Eye (tissue), 1 donor: ENCODE measurements at regions not wholly inside any gene's neighbourhood (a gene's known extent, or its start where the extent isn't known, plus 50 kb on each side); places are given as distances from the start of the nearest gene placed in this dataset.
"Not testable (repeated sequence)": the region's sequence is repeated elsewhere in the genome, so short reads cannot be mapped to it uniquely, and the experiment has no call there.

ENCODE experiments used
- DNase-seq: peaks from one replicate; pipeline ENCODE4 v3.0.0-alpha.2; 2015

- DNase-seq: not testable (repeated sequence)
Measured at GRCh38 chr6:8846680-8847079, 411.3 kb upstream of the SLC35B3 start.

- peak; percentile 43 for DNase-seq
Measured at GRCh38 chr6:8845690-8846089, 410.3 kb upstream of the SLC35B3 start.

GRCh38 chr6:8844968-8845367, 409.6 kb upstream of the SLC35B3 start:
- DNase-seq: no peak

GRCh38 chr6:8839626-8840025, 404.3 kb upstream of the SLC35B3 start:
- DNase-seq: no peak

- DNase-seq: peak; percentile 56
Measured at GRCh38 chr6:8837343-8837742, 402.0 kb upstream of the SLC35B3 start.

GRCh38 chr6:8832695-8833094, 397.4 kb upstream of the SLC35B3 start:
- DNase-seq: not testable (repeated sequence)

- DNase-seq: no peak
Measured at GRCh38 chr6:8831366-8832152, 396.2 kb upstream of the SLC35B3 start.

- no peak for DNase-seq
Measured at GRCh38 chr6:8830794-8831193, 395.4 kb upstream of the SLC35B3 start.

GRCh38 chr6:8829796-8830195, 394.5 kb upstream of the SLC35B3 start:
- no peak for DNase-seq

GRCh38 chr6:8829296-8829695, 394.0 kb upstream of the SLC35B3 start:
- peak; percentile 29 for DNase-seq

GRCh38 chr6:8828376-8828775, 393.0 kb upstream of the SLC35B3 start:
- no peak for DNase-seq

- DNase-seq: no peak
Measured at GRCh38 chr6:8825726-8826125, 390.4 kb upstream of the SLC35B3 start.

GRCh38 chr6:8821981-8822381, 386.6 kb upstream of the SLC35B3 start:
- no peak for DNase-seq

- no peak for DNase-seq
Measured at GRCh38 chr6:8820313-8820712, 385.0 kb upstream of the SLC35B3 start.

GRCh38 chr6:8819446-8819845, 384.1 kb upstream of the SLC35B3 start:
- no peak for DNase-seq

- no peak for DNase-seq
Measured at GRCh38 chr6:8814440-8815000, 379.2 kb upstream of the SLC35B3 start.

GRCh38 chr6:8810325-8810724, 375.0 kb upstream of the SLC35B3 start:
- peak; percentile 16 for DNase-seq

- DNase-seq: no peak
Measured at GRCh38 chr6:8809662-8810061, 374.3 kb upstream of the SLC35B3 start.

GRCh38 chr6:8803181-8803760, 367.9 kb upstream of the SLC35B3 start:
- no peak for DNase-seq

GRCh38 chr6:8802397-8802796, 367.1 kb upstream of the SLC35B3 start:
- not testable (repeated sequence) for DNase-seq

- DNase-seq: no peak
Measured at GRCh38 chr6:8794420-8794819, 359.1 kb upstream of the SLC35B3 start.

- DNase-seq: no peak
Measured at GRCh38 chr6:8789878-8790277, 354.5 kb upstream of the SLC35B3 start.

- DNase-seq: peak; percentile 15
Measured at GRCh38 chr6:8785223-8785622, 349.9 kb upstream of the SLC35B3 start.

GRCh38 chr6:8783191-8783590, 347.8 kb upstream of the SLC35B3 start:
- no peak for DNase-seq
